HepG2 (cell line): ENCODE measurements at regions not wholly inside any gene's neighbourhood (a gene's known extent, or its start where the extent isn't known, plus 50 kb on each side); places are given as distances from the start of the nearest gene placed in this dataset.

ENCODE experiments used
- ATAC-seq: fragments of 200-7000 bp; cut with Tn5 transposase; 3 replicates; pipeline ENCODE4 v1.9.1; 2020; ENCODE audit warnings: mild to moderate bottlenecking, moderate library complexity
- BruUV-seq: library from RNA; stranded (reverse); fragments of 400-500 nt; replicated peaks from 2 replicates; lab custom pipeline; 2021; lab: Mats Ljungman, UMichigan
- CTCF ChIA-PET: fragments of 300-600 bp; formaldehyde crosslinking; extraction: SDS; loops from one replicate; lab custom pipeline; 2021; ENCODE audit warnings: low total read pairs, inconsistent platforms, low intra/inter-chr PET ratio; lab: Yijun Ruan, JAX
- POLR2A ChIA-PET: fragments of 350-600 bp; sonication (Branson Sonifier 250); formaldehyde crosslinking; loops from one replicate; lab custom pipeline; 2020; ENCODE audit warnings: antibody characterized with exemption, inconsistent platforms; lab: Yijun Ruan, JAX
- DNase-seq: peaks from one replicate; pipeline ENCODE4 v3.0.0-alpha.2; 2015; ENCODE audit warnings: low spot score
- FAIRE-seq: peaks from 3 replicates; lab custom pipeline; 2011; peaks lifted over from hg19 to GRCh38; lab: Jason Lieb, UNC
- H2AFZ ChIP-seq: one replicate; pipeline ENCODE4 v1.6.1; 2011; ENCODE audit warnings: low read length, inconsistent platforms
- H3K27ac ChIP-seq: fragments of 300-600 bp; 3 replicates; pipeline ENCODE4 v1.8.0; 2011; ENCODE audit warnings: mixed run types, mild to moderate bottlenecking, mixed read lengths, low read length, inconsistent platforms; ENCODE audit not compliant: insufficient read depth; ENCODE audit errors: extremely low read length
- H3K27me3 ChIP-seq, 2 experiments: fragments of 200-600 bp in 1 of 2; 2 replicates in 1 of 2; 3 replicates in 1 of 2; pipeline versions ENCODE4 v1.6.0 to v1.8.0; 2011; ENCODE audit warnings: low read length in 2 of 2, mild to moderate bottlenecking in 2 of 2, moderate library complexity in 2 of 2, inconsistent platforms in 1 of 2; ENCODE audit not compliant: insufficient read depth in 2 of 2, control insufficient read depth in 1 of 2
- H3K36me3 ChIP-seq, 2 experiments: fragments of 200-600 bp in 1 of 2; replicated peaks in 1 of 2; 2 replicates in 1 of 2; 3 replicates in 1 of 2; pipeline versions ENCODE4 v1.5.1 to v1.8.0; 2011; ENCODE audit warnings: low read length in 2 of 2, inconsistent platforms in 1 of 2; ENCODE audit not compliant: insufficient read depth in 2 of 2, control insufficient read depth in 1 of 2
- H3K4me1 ChIP-seq: 2 replicates; pipeline ENCODE4 v1.5.1; 2012; ENCODE audit warnings: low read length, inconsistent platforms; ENCODE audit not compliant: insufficient read depth
- H3K4me2 ChIP-seq: 2 replicates; pipeline ENCODE4 v1.6.0; 2011; ENCODE audit warnings: low read depth, low read length, inconsistent platforms
- H3K4me3 ChIP-seq, 3 experiments: fragments of 200-600 bp in 1 of 3; sonication (generic), shearing (Covaris generic) in 1 of 3; replicated peaks in 1 of 3; 2 replicates each; pipeline ENCODE4 v1.5.1; 2011 to 2016; ENCODE audit warnings: low read length in 3 of 3, inconsistent platforms in 2 of 3, low read depth in 2 of 3, mild to moderate bottlenecking in 2 of 3, control low read depth in 1 of 3, mixed read lengths in 1 of 3; ENCODE audit not compliant: insufficient read depth in 1 of 3
- H3K79me2 ChIP-seq: one replicate; pipeline ENCODE4 v1.6.1; 2011; ENCODE audit warnings: low read length, inconsistent platforms; ENCODE audit not compliant: insufficient read depth
- H3K9ac ChIP-seq: 2 replicates; pipeline ENCODE4 v1.6.0; 2011; ENCODE audit warnings: mild to moderate bottlenecking, low read depth, low read length, inconsistent platforms; ENCODE audit not compliant: insufficient read depth
- H3K9me3 ChIP-seq: 2 replicates; pipeline ENCODE4 v1.5.1; 2012; ENCODE audit warnings: mild to moderate bottlenecking, low read length
- H4K20me1 ChIP-seq: 2 replicates; pipeline ENCODE4 v1.6.0; 2011; ENCODE audit warnings: inconsistent platforms, mild to moderate bottlenecking, low read length, moderate library complexity; ENCODE audit not compliant: insufficient read depth
- ADNP ChIP-seq: sonication (generic); formaldehyde crosslinking; IDR thresholded peaks from 2 replicates; pipeline ENCODE4 v1.4.0; 2020; ENCODE audit warnings: missing genetic modification reagents
- BCL6 ChIP-seq: IDR thresholded peaks from 2 replicates; pipeline ENCODE4 v1.6.1; 2016; ENCODE audit warnings: missing genetic modification reagents, missing compliant biosample characterization
- CBX1 ChIP-seq: IDR thresholded peaks from one replicate; pipeline ENCODE4 v1.6.1; 2016; ENCODE audit warnings: antibody characterized with exemption, low read depth
- DPF2 ChIP-seq: sonication (generic); formaldehyde crosslinking; IDR thresholded peaks from 2 replicates; pipeline ENCODE4 v1.4.0; 2020; ENCODE audit warnings: mild to moderate bottlenecking, low read depth, missing genetic modification reagents, borderline replicate concordance
- HCFC1 ChIP-seq: fragments of 150-350 bp; IDR thresholded peaks from 2 replicates; pipeline ENCODE4 v1.6.1; 2014; ENCODE audit warnings: low read depth, low read length
- MAFK ChIP-seq, 2 experiments: IDR thresholded peaks in 1 of 2; conservative IDR thresholded peaks in 1 of 2; 2 replicates each; pipeline ENCODE4 v1.6.1; 2011; ENCODE audit warnings: improper control_type of control experiment in 2 of 2, low read length in 2 of 2
- NBN ChIP-seq: fragments of 450-650 bp; conservative IDR thresholded peaks from 2 replicates; pipeline ENCODE4 v1.6.1; 2017
- REPIN1 ChIP-seq: sonication (generic); formaldehyde crosslinking; IDR thresholded peaks from 2 replicates; pipeline ENCODE4 v1.8.0; 2022; ENCODE audit warnings: missing genetic modification reagents, low read depth, mild to moderate bottlenecking, borderline replicate concordance
- ZNF256 ChIP-seq: sonication (generic); formaldehyde crosslinking; conservative IDR thresholded peaks from 2 replicates; pipeline ENCODE4 v1.4.0; 2020; ENCODE audit warnings: missing genetic modification reagents
- ZNF563 ChIP-seq: sonication (generic); formaldehyde crosslinking; IDR thresholded peaks from 2 replicates; pipeline ENCODE4 v1.8.0; 2022; ENCODE audit warnings: mild to moderate bottlenecking, moderate library complexity, missing genetic modification reagents
- ZNF589 ChIP-seq: sonication (generic); formaldehyde crosslinking; conservative IDR thresholded peaks from 2 replicates; pipeline ENCODE4 v1.8.0; 2022; ENCODE audit warnings: mild to moderate bottlenecking, moderate library complexity, missing genetic modification reagents
- WGBS: methylation state at CpG from one replicate; pipeline ENCODE4 v1.1.6; 2017; ENCODE audit warnings: low lambda C conversion rate; 5-methylcytosine and 5-hydroxymethylcytosine counted together
- in situ Hi-C: cut with HindIII; loops from 2 replicates; pipeline ENCODE4 v1.10.0; 2017; ENCODE audit warnings: low pct_unique_long_range_greater_than_20kb; ENCODE audit not compliant: extremely low pct_ligation_motif_present
- intact Hi-C: fragments of 100-400 bp; cut with micrococcal nuclease; formaldehyde crosslinking; loops from one replicate; pipeline ENCODE4 v1.10.0; 2022; ENCODE audit not compliant: unreplicated experiment
- TF ChIP-seq, protein P1 (sequence below): sonication (generic); formaldehyde crosslinking; IDR thresholded peaks from 2 replicates; pipeline ENCODE4 v1.4.0; 2020; ENCODE audit warnings: missing genetic modification reagents
- TF ChIP-seq, protein P2 (sequence below): sonication (generic); formaldehyde crosslinking; IDR thresholded peaks from 2 replicates; pipeline ENCODE4 v1.8.0; 2022; ENCODE audit warnings: mild to moderate bottlenecking, missing genetic modification reagents; ENCODE audit not compliant: insufficient replicate concordance
- TF ChIP-seq, protein P3 (sequence below): IDR thresholded peaks from 2 replicates; pipeline ENCODE4 v1.6.1; 2016
- TF ChIP-seq, protein P4 (sequence below): sonication (generic); formaldehyde crosslinking; IDR thresholded peaks from 2 replicates; pipeline ENCODE4 v1.8.0; 2022; ENCODE audit warnings: mild to moderate bottlenecking, missing genetic modification reagents, moderate library complexity
- TF ChIP-seq, protein P5 (sequence below): IDR thresholded peaks from 2 replicates; pipeline ENCODE4 v1.6.1; 2012; ENCODE audit warnings: low read depth, low read length, improper control_type of control experiment
- TF ChIP-seq, protein P6 (sequence below): sonication (generic); formaldehyde crosslinking; IDR thresholded peaks from 2 replicates; pipeline ENCODE4 v1.8.1; 2023; ENCODE audit warnings: missing genetic modification reagents, mild to moderate bottlenecking, borderline replicate concordance

DNA sequence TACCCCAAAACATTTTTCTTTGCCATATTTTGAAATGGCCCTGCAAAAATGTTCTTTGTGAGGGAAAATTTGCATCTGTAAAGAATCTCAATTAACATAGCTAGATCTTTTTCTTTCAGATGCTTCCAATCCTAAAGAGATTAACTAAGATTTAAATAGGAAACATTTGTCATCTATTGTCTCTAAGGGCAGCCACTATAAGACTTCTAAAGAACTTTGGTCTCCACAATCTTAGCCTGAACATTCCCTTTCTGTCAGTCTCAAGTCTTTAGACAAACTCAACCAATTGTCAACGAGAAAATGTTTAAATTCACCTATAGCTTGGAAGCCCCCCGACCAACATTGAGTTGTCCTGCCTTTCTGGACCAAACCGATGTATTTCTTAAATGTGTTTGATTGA is 71.1 kb upstream of the RASSF8 start (continued):
- TF ChIP-seq, protein P1, sequence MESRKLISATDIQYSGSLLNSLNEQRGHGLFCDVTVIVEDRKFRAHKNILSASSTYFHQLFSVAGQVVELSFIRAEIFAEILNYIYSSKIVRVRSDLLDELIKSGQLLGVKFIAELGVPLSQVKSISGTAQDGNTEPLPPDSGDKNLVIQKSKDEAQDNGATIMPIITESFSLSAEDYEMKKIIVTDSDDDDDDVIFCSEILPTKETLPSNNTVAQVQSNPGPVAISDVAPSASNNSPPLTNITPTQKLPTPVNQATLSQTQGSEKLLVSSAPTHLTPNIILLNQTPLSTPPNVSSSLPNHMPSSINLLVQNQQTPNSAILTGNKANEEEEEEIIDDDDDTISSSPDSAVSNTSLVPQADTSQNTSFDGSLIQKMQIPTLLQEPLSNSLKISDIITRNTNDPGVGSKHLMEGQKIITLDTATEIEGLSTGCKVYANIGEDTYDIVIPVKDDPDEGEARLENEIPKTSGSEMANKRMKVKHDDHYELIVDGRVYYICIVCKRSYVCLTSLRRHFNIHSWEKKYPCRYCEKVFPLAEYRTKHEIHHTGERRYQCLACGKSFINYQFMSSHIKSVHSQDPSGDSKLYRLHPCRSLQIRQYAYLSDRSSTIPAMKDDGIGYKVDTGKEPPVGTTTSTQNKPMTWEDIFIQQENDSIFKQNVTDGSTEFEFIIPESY: no peak
- TF ChIP-seq NBN: no peak

DNA sequence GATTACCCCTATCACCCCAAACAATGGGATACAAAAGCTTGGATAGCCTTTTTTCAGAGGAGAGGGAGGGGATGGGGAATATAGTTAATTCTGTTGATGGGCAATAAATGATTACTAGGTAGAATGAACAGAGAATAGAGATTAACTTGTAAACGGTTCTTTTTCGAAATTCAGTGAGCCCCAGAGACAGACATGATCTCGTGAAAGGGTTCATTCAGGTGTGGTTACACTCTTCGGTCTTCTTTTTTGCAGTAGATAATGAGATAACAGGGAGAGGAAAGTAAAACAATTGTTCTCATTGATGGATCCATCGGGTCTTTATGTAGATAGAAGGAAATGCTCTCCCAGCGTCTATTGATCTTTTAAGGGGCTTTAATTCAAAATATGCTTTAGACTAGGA is 69.3 kb upstream of the RASSF8 start:
- no TSS peak for BruUV-seq
- H3K27ac ChIP-seq: no peak overlapping the region
- in situ Hi-C loops (no loop called here), intact Hi-C loops (no loop called here)
- no peaks in the 10 kb centered on the region for H3K79me2 ChIP-seq
- no peaks in the 10 kb centered on the region for H4K20me1 ChIP-seq
- CTCF ChIA-PET: no interaction called here
- DNase-seq (no peak), ATAC-seq (no peak), FAIRE-seq (no peak)
- H3K4me2 ChIP-seq: no peak overlapping the region
- no peak overlapping the region for H2AFZ ChIP-seq
- POLR2A ChIA-PET: no interaction called here
- 2% methylated on average over 6 of the region's 6 CpGs for WGBS
- no peaks in the 10 kb centered on the region for H3K36me3 ChIP-seq
- no peak overlapping the region for H3K4me3 ChIP-seq
- no peaks in the 10 kb centered on the region for H3K4me1 ChIP-seq
- H3K9ac ChIP-seq: no peak overlapping the region
- H3K27me3 ChIP-seq: peaks cover 0 to 1% of the 10 kb centered on the region in 2 experiments; a peak in 2 of 5 replicates
- H3K9me3 ChIP-seq: no peaks in the 10 kb centered on the region
- TF ChIP-seq, protein P2, sequence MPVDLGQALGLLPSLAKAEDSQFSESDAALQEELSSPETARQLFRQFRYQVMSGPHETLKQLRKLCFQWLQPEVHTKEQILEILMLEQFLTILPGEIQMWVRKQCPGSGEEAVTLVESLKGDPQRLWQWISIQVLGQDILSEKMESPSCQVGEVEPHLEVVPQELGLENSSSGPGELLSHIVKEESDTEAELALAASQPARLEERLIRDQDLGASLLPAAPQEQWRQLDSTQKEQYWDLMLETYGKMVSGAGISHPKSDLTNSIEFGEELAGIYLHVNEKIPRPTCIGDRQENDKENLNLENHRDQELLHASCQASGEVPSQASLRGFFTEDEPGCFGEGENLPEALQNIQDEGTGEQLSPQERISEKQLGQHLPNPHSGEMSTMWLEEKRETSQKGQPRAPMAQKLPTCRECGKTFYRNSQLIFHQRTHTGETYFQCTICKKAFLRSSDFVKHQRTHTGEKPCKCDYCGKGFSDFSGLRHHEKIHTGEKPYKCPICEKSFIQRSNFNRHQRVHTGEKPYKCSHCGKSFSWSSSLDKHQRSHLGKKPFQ (CRISPR knock-in tag): no peak
- TF ChIP-seq ZNF563 (no peak), ZNF256 (CRISPR knock-in tag) (no peak), DPF2 (CRISPR knock-in tag) (no peak), MAFK (conservative IDR thresholded peaks at IDR 0.05 in 1 of 2, IDR thresholded peaks at IDR 0.05 in 1 of 2; ENCODE audit: low read length in 2 of 2) (no peak), ZNF589 (no peak), HCFC1 (no peak), BCL6 (CRISPR knock-in tag) (no peak), CBX1 (no peak), ADNP (CRISPR knock-in tag) (no peak), REPIN1 (no peak)
- TF ChIP-seq, protein P3, sequence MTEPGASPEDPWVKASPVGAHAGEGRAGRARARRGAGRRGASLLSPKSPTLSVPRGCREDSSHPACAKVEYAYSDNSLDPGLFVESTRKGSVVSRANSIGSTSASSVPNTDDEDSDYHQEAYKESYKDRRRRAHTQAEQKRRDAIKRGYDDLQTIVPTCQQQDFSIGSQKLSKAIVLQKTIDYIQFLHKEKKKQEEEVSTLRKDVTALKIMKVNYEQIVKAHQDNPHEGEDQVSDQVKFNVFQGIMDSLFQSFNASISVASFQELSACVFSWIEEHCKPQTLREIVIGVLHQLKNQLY: no peak
- TF ChIP-seq, protein P4, sequence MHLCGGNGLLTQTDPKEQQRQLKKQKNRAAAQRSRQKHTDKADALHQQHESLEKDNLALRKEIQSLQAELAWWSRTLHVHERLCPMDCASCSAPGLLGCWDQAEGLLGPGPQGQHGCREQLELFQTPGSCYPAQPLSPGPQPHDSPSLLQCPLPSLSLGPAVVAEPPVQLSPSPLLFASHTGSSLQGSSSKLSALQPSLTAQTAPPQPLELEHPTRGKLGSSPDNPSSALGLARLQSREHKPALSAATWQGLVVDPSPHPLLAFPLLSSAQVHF (CRISPR knock-in tag): no peak
- TF ChIP-seq, protein P5, sequence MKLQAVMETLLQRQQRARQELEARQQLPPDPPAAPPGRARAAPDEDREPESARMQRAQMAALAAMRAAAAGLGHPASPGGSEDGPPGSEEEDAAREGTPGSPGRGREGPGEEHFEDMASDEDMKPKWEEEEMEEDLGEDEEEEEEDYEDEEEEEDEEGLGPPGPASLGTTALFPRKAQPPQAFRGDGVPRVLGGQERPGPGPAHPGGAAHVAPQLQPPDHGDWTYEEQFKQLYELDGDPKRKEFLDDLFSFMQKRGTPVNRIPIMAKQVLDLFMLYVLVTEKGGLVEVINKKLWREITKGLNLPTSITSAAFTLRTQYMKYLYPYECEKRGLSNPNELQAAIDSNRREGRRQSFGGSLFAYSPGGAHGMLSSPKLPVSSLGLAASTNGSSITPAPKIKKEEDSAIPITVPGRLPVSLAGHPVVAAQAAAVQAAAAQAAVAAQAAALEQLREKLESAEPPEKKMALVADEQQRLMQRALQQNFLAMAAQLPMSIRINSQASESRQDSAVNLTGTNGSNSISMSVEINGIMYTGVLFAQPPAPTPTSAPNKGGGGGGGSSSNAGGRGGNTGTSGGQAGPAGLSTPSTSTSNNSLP: no peak
- TF ChIP-seq, protein P6, sequence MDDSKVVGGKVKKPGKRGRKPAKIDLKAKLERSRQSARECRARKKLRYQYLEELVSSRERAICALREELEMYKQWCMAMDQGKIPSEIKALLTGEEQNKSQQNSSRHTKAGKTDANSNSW (CRISPR knock-in tag): no peak
